ENCODE measurements at regions not wholly inside any gene's neighbourhood (a gene's known extent, or its start where the extent isn't known, plus 50 kb on each side); places are given as distances from the start of the nearest gene placed in this dataset.

GRCh38 chr17:77321649-77322513 lies 181.1 kb downstream of the SEC14L1 start:
- DNase-seq (ENCODE audit: low read depth in 1 of 2, low spot score in 1 of 2) = no peak
- no peak for TF ChIP-seq JUND (IDR thresholded peaks at IDR 0.05; ENCODE audit: low read depth)
- in situ Hi-C loops (cut with HindIII; ENCODE audit: low pct_unique_long_range_greater_than_20kb, low sequenced_read_pairs) = no loop called here

GRCh38 chr17:77322514-77323412 lies 182.0 kb downstream of the SEC14L1 start:
- DNase-seq (ENCODE audit: low read depth in 1 of 2, low spot score in 1 of 2) = no peak
- TF ChIP-seq JUND (IDR thresholded peaks at IDR 0.05; ENCODE audit: low read depth) = no peak
- in situ Hi-C loops (cut with HindIII; ENCODE audit: low pct_unique_long_range_greater_than_20kb, low sequenced_read_pairs) = no loop called here

- in situ Hi-C loops (cut with HindIII; ENCODE audit: low pct_unique_long_range_greater_than_20kb, low sequenced_read_pairs) = no loop called here
- no peak for TF ChIP-seq JUND (IDR thresholded peaks at IDR 0.05; ENCODE audit: low read depth)
- DNase-seq (ENCODE audit: low read depth in 1 of 2, low spot score in 1 of 2) = no peak
These were observed 182.8 kb downstream of the SEC14L1 start for GRCh38 chr17:77323413-77324171.

- in situ Hi-C loops (cut with HindIII; ENCODE audit: low pct_unique_long_range_greater_than_20kb, low sequenced_read_pairs) = no loop called here
- no peak for TF ChIP-seq JUND (IDR thresholded peaks at IDR 0.05; ENCODE audit: low read depth)
These were observed 183.5 kb downstream of the SEC14L1 start for GRCh38 chr17:77324227-77324626.

GRCh38 chr17:77325577-77326075 lies 184.9 kb downstream of the SEC14L1 start:
- no peak for DNase-seq (ENCODE audit: low read depth in 1 of 2, low spot score in 1 of 2)
- TF ChIP-seq JUND (IDR thresholded peaks at IDR 0.05; ENCODE audit: low read depth) = no peak
- in situ Hi-C loops (cut with HindIII; ENCODE audit: low pct_unique_long_range_greater_than_20kb, low sequenced_read_pairs) = no loop called here

More at GRCh38 chr17:77324227-77324626, 183.5 kb downstream of the SEC14L1 start:
- no peak for DNase-seq (ENCODE audit: low read depth in 1 of 2, low spot score in 1 of 2)

- in situ Hi-C loops (cut with HindIII; ENCODE audit: low pct_unique_long_range_greater_than_20kb, low sequenced_read_pairs) = no loop called here
- no peak for TF ChIP-seq JUND (IDR thresholded peaks at IDR 0.05; ENCODE audit: low read depth)
These were observed 185.4 kb downstream of the SEC14L1 start for GRCh38 chr17:77326076-77326591.

GRCh38 chr17:77326636-77327035 lies 185.9 kb downstream of the SEC14L1 start:
- in situ Hi-C loops (cut with HindIII; ENCODE audit: low pct_unique_long_range_greater_than_20kb, low sequenced_read_pairs) = no loop called here
- DNase-seq (ENCODE audit: low read depth in 1 of 2, low spot score in 1 of 2) = no peak
- TF ChIP-seq JUND (IDR thresholded peaks at IDR 0.05; ENCODE audit: low read depth) = no peak

More at GRCh38 chr17:77326076-77326591, 185.4 kb downstream of the SEC14L1 start:
- DNase-seq (ENCODE audit: low read depth in 1 of 2, low spot score in 1 of 2) = no peak

- no peak for DNase-seq (ENCODE audit: low read depth in 1 of 2, low spot score in 1 of 2)
- TF ChIP-seq JUND (IDR thresholded peaks at IDR 0.05; ENCODE audit: low read depth) = no peak
- in situ Hi-C loops (cut with HindIII; ENCODE audit: low pct_unique_long_range_greater_than_20kb, low sequenced_read_pairs) = no loop called here
These were observed 186.4 kb downstream of the SEC14L1 start for GRCh38 chr17:77327181-77327565.

GRCh38 chr17:77327566-77328464 lies 187.0 kb downstream of the SEC14L1 start:
- no peak for TF ChIP-seq JUND (IDR thresholded peaks at IDR 0.05; ENCODE audit: low read depth)
- no peak for DNase-seq (ENCODE audit: low read depth in 1 of 2, low spot score in 1 of 2)
- in situ Hi-C loops (cut with HindIII; ENCODE audit: low pct_unique_long_range_greater_than_20kb, low sequenced_read_pairs) = no loop called here

GRCh38 chr17:77328823-77329740 lies 188.3 kb downstream of the SEC14L1 start:
- TF ChIP-seq JUND (IDR thresholded peaks at IDR 0.05; ENCODE audit: low read depth) = no peak
- in situ Hi-C loops (cut with HindIII; ENCODE audit: low pct_unique_long_range_greater_than_20kb, low sequenced_read_pairs) = no loop called here
- DNase-seq (ENCODE audit: low read depth in 1 of 2, low spot score in 1 of 2) = peak; percentile 44 to 48

All from T47D (cell line).